GM06990 (cell line): ENCODE measurements at regions not wholly inside any gene's neighbourhood (a gene's known extent, or its start where the extent isn't known, plus 50 kb on each side); places are given as distances from the start of the nearest gene placed in this dataset.
"Not testable (repeated sequence)": the region's sequence is repeated elsewhere in the genome, so short reads cannot be mapped to it uniquely, and the experiment has no call there.

Experiments used
- DNase-seq: peaks from one replicate; pipeline ENCODE4 v3.0.0-alpha.2; 2011; ENCODE audit not compliant: insufficient read length; ENCODE audit errors: extremely low read depth
- H3K27me3 ChIP-seq: replicated peaks from 2 replicates; pipeline ENCODE4 v1.6.0; 2011; ENCODE audit warnings: low read length; ENCODE audit not compliant: control insufficient read depth, insufficient read depth
- H3K36me3 ChIP-seq: 2 replicates; pipeline ENCODE4 v1.5.1; 2011; ENCODE audit warnings: low read length; ENCODE audit not compliant: control insufficient read depth, insufficient read depth
- H3K4me3 ChIP-seq: replicated peaks from 2 replicates; pipeline ENCODE4 v1.5.1; 2011; ENCODE audit warnings: low read depth, mild to moderate bottlenecking, control low read depth, low read length
- TF ChIP-seq, protein P1 (sequence below): IDR thresholded peaks from 2 replicates; pipeline ENCODE4 v1.5.1; 2011; ENCODE audit warnings: low read length, control low read depth, mild to moderate bottlenecking, inconsistent platforms; ENCODE audit not compliant: insufficient read depth, poor library complexity, severe bottlenecking

DNA sequence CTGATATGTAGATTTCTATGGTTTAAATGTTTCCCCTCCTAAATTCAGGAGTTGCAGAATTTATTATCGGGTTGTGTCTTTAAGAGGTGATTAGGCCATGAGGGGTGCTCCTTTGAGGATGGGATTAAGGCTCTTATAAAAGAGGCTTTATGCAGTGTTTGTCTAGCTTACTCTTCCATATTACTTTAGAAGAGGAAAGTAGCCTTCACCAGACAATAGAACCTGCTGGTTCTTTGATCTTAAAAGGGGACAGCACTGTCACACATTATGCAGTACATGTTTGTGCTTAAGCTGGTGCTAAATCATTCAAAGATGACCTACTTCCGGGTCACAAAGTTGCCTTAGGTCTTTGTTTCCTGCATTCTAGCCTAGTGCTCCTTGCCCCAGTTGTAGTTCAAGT is 81.0 kb downstream of the CPXCR1 start:
- TF ChIP-seq, protein P1, sequence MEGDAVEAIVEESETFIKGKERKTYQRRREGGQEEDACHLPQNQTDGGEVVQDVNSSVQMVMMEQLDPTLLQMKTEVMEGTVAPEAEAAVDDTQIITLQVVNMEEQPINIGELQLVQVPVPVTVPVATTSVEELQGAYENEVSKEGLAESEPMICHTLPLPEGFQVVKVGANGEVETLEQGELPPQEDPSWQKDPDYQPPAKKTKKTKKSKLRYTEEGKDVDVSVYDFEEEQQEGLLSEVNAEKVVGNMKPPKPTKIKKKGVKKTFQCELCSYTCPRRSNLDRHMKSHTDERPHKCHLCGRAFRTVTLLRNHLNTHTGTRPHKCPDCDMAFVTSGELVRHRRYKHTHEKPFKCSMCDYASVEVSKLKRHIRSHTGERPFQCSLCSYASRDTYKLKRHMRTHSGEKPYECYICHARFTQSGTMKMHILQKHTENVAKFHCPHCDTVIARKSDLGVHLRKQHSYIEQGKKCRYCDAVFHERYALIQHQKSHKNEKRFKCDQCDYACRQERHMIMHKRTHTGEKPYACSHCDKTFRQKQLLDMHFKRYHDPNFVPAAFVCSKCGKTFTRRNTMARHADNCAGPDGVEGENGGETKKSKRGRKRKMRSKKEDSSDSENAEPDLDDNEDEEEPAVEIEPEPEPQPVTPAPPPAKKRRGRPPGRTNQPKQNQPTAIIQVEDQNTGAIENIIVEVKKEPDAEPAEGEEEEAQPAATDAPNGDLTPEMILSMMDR: no peak
- no peak for DNase-seq
- Histone ChIP-seq H3K27me3 (no peaks in the 10 kb centered on the region), H3K36me3 (no peaks in the 10 kb centered on the region), H3K4me3 (no peak overlapping the region)

DNA sequence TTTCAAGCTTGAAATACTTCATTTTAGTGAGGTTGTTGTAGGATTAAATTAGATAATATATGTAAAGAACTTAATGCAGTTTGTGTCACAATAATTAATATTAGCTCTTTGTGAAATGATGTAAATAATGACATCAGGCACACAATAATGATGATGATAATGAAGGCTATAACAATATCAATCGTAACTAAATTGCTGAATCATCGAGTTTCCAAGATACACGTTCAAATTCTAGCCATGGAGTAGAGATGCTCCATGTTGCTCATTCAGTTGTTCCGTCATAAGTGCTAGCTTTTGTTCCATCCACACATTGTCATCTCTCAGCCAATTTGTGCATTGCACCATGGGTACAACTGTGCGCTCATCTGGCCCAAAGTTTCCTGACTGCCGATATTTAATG is 83.1 kb downstream of the CPXCR1 start:
- DNase-seq: no peak
- no peak overlapping the region for H3K4me3 ChIP-seq
- no peaks in the 10 kb centered on the region for H3K27me3 ChIP-seq
- TF ChIP-seq, protein P1: no peak
- no peaks in the 10 kb centered on the region for H3K36me3 ChIP-seq

DNA sequence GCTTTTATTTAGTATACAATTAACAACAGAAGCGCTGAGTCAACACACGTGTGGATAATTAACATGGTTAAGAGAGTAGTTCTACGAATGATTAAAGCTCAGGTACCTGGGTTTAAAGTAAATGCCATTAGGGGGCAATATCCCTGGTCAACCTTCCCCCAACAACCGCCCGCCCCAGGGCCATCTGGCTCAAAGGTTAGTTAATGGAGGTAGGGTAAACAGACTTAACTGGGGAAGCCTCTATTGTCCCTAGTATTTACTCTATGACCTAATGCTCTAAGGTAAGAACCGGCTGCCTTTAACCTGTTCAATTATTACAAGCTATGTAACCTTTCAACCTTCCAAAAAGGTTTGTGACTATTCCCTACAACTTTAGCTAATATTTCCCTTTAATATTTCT is 90.7 kb downstream of the CPXCR1 start:
- not testable (repeated sequence) for DNase-seq, H3K4me3 ChIP-seq, H3K27me3 ChIP-seq, H3K36me3 ChIP-seq

DNA sequence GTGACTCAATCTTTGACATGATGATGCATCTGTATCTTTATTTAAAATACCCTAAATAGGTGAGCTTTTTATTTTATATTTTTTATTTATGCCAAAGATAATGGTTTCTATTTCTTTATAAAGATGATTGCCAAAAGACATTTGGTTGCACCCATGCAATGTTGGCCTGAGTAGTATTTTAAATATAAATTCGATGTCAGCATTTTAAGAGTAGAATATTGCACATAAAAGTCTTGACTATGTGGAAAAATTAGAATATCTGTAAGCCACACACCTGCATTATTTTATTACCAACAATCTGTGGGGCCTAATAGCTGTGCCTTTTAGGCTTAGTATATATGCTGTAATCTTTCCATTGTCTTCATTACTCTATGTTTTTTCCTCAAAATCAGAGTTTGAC is 91.4 kb downstream of the CPXCR1 start:
- Histone ChIP-seq H3K36me3 (no peaks in the 10 kb centered on the region), H3K4me3 (no peak overlapping the region), H3K27me3 (no peaks in the 10 kb centered on the region)
- TF ChIP-seq, protein P1: no peak
- no peak for DNase-seq

DNA sequence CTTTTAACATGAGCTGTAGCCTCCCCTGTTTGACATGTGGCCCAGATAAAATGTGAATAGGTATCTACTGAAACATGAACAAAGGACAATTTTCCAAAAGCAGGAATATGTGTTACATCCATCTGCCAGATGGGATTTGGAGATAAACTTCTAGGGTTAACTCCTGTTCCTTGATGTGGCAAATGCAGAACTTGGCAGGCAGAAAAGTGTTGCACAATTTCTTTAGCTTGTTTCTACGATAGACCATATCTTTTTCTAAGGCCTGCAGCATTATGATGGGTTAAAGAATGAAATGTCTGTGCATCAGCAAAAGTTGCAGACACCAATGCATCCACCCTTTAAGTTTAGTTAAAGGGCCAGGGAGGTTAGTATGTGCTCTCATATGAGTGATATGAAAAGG is 96.8 kb downstream of the CPXCR1 start:
- not testable (repeated sequence) for DNase-seq, H3K4me3 ChIP-seq, H3K27me3 ChIP-seq, H3K36me3 ChIP-seq

DNA sequence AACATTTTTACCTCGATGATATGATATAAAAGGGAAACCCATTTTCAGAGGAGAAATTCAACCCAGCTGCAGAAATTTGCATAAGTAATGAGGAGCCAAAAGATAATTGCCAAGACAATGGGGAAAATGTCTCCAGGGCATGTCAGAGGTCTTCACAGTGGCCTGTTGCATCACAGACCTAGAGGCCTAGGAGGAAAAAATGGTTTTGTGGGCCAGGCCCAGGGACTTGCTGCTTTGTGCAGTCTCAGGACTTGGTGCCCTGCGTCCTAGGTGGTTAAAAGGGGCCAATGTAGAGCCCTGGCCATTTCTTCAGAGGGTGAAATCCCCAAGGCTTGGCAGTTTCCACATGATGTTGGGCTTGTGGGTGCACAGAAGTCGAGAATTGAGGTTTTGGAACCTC is 106.9 kb downstream of the CPXCR1 start:
- Histone ChIP-seq H3K36me3 (no peaks in the 10 kb centered on the region), H3K27me3 (no peaks in the 10 kb centered on the region), H3K4me3 (no peak overlapping the region)
- DNase-seq: no peak
- TF ChIP-seq, protein P1: no peak

DNA sequence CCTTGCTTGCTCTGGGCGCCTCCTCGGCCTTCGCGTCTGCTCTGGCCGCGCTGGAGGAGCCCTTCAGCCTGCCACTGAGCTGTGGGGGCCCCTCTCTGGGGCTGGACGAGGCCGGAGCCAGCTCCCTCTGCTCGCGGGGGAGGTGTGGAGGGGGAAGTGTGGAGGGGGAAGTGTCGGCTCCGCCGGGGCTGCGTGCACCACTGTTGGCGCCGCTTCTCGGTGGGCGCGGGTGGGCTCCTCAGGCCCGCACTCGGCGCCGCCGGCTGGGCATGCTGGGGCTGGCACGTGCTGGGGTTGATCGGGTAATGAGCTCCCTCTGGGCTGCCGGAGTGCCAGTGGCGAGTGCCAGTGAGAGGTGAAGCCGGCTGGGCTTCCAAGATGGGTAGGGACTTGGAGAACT is 116.7 kb downstream of the CPXCR1 start:
- DNase-seq: peak; percentile 2
- H3K4me3 ChIP-seq: no peak overlapping the region
- TF ChIP-seq, protein P1: no peak
- no peaks in the 10 kb centered on the region for H3K36me3 ChIP-seq
- no peaks in the 10 kb centered on the region for H3K27me3 ChIP-seq
